ENCODE measurements at regions not wholly inside any gene's neighbourhood (a gene's known extent, or its start where the extent isn't known, plus 50 kb on each side); places are given as distances from the start of the nearest gene placed in this dataset.
"Not testable (repeated sequence)": the region's sequence is repeated elsewhere in the genome, so short reads cannot be mapped to it uniquely, and the experiment has no call there.

DNA sequence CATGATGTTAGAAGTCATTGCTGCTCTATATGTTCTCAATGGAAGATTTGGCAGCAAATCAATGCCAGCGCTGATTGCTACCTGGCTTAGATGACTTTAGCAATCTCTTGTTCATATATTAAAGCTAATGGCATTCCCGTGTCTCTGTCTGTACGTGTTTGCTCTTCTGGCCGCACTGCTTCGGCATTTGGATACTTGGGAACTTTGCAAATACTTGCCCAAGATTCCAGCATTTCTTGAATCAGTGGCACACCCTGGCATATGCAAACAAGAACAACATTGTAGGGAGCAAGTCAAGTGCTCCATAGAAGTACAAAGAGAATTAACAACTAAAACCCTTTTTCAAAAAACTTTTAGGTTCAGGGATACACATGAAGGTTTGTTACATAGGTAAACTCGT, 128.9 kb upstream of the TMEM164 start:
- FAIRE-seq (no peak), DNase-seq (ENCODE audit: extremely low spot score, insufficient read length, low read depth) (no peak)

DNA sequence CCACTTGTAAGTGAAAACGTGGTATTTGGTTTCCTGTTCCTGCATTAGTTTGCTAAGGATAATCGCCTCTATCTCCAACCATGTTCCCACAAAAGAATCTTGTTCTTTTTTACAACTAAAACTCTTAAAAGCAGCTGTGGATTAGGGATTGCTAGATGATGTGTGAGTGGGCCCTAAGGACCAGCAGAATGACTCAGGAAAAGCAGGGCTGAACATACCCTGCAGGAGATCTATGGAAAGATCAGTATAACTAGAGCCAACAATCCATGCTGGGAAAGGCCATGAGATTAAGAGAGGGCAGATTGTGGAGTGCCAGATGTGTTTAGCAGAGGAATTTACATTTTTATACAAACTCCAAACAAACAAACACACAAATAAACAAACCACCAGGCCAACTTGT, 128.4 kb upstream of the TMEM164 start:
- DNase-seq (ENCODE audit: extremely low spot score, insufficient read length, low read depth) (no peak), FAIRE-seq (no peak)

DNA sequence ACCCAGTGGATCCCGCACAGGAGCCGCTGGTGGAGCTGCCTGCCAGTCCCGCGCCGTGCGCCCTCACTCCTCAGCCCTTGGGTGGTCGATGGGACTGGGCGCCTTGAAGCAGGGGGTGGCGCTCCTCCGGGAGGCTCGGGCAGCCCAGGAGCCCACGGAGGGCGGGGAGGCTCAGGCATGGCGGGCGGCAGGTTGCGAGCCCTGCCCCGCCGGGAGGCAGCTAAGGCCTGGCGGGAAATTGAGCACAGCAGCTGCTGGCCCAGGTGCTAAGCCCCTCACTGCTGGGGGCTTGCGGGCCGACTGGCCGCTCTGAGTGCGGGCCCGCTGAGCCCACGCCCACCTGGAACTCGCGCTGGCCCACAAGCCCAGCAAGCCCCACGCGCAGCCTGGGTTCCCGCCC, 127.1 kb upstream of the TMEM164 start:
- FAIRE-seq (no peak), DNase-seq (ENCODE audit: extremely low spot score, insufficient read length, low read depth) (no peak)

DNA sequence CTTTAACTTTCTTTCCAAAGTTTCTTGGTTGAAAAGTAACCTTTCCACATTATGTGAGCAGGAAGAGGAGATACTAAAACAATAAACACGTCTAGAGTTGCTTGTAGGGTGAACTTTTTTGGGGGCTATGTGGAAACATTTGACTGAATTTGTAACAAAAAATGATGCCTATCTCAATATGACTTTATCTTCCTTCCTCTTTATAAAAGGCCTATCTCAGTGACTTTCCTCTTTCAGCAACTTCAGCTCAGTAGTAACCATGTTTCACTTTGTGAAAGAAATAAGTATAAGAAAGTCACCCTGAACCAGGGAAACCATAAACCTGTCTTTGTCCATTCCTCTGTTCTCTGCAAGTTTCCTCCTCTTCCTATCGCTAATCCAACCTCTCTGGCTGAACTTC, 124.7 kb upstream of the TMEM164 start:
- no peak for FAIRE-seq
- DNase-seq (ENCODE audit: extremely low spot score, insufficient read length, low read depth) = no peak

DNA sequence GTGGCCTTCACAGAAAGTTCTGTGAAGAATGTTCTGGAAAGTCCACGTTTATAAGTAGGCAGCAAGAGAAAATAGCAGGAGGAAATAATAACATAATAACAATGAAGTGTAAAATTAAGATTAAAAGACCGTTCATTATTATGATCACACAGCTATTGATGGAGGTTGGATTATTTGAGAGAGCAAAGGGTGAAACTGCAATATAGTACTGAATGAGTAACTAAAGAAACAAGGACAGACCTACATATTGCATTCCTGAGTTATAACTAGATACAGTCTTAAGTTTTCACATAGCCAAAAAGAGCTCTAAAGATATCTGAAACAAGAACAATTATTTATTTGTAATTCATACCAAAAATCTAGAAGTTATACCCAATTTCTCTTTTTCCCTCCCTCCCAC, 122.9 kb upstream of the TMEM164 start:
- DNase-seq (ENCODE audit: extremely low spot score, insufficient read length, low read depth) (no peak), FAIRE-seq (no peak)

DNA sequence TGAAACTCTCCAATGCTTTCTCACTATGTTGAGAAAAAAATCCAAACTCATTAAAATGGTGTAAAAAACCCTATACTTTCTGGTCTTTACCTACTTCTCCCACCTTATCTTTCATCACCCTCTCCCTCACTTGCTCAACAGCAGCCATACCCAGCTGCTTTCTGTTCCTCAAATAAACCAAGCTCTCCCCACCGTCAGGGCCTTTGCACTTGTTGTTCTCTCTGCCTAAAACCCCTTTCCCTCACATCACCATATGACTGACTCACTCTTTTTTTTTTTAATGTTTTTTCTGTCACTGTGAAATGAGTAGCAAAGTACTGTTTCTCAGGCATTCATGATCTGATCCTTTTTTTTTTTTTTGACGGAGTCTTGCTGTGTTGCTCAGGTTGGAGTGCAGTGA, 122.3 kb upstream of the TMEM164 start:
- peak; percentile 85 for FAIRE-seq
- DNase-seq (ENCODE audit: extremely low spot score, insufficient read length, low read depth) = no peak

DNA sequence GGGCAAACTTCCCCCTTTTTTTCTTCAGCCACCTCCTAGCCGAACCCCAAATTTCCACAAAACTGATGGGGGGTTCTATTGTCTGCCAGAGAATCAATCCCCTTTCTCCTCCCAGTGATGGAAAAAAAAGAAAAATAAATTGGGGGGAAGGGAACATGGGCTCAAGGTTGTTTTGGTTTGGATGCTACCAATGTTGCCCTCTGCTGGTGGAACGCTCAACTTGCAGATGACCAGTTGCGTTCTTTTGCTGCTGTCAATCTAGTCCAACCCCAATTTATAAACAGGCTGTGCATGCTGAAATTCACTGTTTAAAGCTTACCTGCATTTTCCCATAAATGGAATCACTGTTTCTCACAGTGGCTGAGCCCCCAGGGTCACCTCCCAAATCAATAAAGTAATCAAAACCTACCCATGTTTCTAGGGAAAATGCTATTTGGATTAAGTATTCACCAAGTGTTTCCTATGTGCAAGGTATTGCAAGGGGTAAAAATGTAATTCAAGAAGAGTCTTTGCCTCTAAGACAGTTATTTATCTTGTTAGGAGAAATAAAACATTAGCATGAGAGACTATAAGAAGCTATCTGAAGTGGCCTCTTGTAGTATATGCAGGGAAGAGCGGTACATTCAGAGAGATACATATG, 116.7 kb upstream of the TMEM164 start:
- DNase-seq (ENCODE audit: extremely low spot score, insufficient read length, low read depth) (no peak), FAIRE-seq (peak; percentile 83)

DNA sequence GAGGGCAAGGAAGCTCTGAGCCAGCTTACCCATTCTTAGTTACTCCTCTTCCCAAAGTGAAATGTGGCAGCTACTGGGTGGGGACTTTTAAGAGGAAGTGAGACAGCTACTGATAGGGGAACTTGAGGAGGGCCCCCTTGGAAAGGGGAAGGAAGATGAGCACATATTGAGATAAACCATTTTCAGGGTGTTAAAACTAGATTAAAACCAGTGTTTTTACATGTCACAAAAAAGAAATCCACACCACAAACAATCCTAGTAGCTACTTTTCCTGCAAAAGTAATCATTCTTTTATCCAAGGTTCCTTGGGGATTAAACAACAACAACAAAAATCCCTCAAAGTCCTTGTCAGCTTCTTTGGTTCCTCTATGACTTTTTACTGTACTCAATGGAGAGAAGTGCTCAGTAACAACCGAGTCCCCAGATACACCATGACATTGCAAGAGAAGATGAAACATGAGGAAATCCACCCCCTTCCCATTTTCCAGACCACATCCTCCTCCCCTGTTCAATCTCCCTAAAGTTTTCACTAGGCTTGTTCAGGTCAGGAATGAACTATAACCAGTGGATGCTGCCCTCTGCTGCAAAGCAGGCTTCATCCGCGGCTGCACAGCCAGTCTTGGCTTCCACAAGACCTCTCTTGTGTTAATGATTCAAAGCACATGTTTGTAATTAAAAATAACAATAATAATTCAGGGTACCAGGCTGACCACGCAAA, 113.5 kb upstream of the TMEM164 start:
- DNase-seq (ENCODE audit: extremely low spot score, insufficient read length, low read depth) (no peak), FAIRE-seq (peak; percentile 67)

DNA sequence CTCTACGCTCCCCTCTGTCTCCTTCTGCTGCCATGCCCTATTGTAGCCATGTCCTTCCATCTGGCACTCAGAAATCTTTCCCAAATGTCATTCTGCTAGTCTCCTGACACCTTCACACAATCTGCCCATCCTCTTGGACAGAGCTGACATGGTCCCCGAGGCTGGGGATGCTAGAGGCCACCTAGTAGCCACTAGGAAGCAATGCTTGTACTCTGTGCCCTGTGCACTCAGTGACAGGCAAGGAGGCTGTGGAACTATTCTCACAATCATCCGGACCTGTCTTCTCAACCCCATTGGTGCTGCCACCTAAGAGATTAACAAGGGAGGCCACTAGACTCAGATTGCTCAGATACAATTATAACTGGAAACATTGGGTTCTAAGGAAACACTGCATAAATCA, 112.6 kb upstream of the TMEM164 start:
- DNase-seq (ENCODE audit: extremely low spot score, insufficient read length, low read depth) (no peak), FAIRE-seq (no peak)

DNA sequence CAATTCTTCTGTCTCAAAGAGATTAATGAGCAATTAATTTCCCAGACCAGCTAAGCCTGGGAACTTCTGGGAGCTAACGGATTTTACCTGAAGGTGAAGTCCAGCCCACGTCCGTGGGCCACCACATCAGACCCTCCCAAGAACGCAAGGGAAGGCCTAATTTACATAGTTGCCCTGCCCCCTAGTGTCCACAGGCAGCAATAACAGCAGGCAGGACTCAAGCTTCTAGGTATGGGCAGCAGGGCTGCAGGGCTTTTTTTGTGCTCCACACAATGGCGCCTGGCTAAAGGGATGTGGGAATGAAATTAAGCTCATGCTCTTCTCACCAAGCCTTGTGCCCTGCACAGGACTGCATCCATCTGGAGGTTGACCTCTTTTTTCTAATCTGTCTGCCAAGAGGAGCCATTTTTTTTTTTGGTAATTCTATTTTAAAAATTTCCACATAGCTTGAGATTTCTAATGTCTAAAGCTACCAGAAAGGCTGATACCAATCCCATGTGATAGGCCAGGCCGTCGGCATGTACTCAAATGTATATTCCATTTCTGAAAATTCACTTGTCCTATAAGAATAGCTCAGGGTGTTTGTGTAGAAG, 111.9 kb upstream of the TMEM164 start:
- DNase-seq (ENCODE audit: extremely low spot score, insufficient read length, low read depth) = no peak
- FAIRE-seq = peak; percentile 91

DNA sequence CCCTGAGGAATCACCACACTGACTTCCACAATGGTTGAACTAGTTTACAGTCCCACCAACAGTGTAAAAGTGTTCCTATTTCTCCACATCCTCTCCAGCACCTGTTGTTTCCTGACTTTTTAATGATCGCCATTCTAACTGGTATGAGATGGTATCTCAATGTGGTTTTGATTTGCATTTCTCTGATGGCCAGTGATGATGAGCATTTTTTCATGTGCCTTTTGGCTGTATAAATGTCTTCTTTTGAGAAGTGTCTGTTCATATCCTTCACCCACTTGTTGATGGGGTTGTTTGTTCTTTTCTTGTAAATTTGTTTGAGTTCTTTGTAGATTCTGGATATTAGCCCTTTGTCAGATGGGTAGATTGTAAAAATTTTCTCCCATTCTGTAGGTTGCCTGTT, 106.9 kb upstream of the TMEM164 start:
- FAIRE-seq = not testable (repeated sequence)

DNA sequence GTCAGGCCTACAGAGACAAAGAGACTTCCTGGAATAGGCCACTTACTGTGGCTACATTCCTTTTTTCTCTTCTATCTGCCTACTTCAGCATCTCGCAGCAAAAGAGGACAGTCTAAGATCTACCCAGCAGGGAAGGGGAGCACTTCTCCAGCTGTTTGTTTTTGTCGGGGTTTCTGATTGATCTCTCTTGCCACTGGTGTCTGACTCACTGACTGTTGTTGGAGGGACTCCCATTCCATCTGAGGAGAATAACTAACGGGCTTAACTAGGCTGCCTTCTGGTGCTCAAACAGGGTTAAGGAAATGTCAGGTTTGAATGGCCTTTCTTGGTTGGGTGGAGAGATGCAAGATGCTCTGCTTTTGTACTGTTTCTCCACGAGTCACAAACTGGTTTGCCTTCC, 100.2 kb upstream of the TMEM164 start:
- no peak for DNase-seq (ENCODE audit: extremely low spot score, insufficient read length, low read depth)
- FAIRE-seq = no peak

More for the DNA sequence above, 106.9 kb upstream of the TMEM164 start:
- DNase-seq (ENCODE audit: extremely low spot score, insufficient read length, low read depth) = not testable (repeated sequence)

DNA sequence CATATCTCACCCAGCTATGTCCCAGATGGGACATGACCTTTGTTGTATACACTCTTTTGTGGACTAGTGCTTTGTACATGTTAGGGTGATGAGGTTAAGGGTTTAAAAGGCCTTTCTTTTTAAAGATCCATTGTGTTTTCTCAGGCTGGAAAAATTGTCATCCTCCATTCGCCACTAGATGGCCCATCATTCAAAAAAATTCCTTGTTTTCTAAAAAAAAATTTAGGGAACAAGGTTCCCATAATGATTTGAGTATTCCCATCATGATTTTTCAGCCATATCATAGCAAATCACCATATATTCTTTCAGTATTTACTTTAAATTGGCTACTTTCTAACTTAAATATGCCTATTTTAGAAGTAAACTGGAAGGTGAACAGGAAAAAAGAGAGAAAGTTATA, 91.9 kb upstream of the TMEM164 start:
- DNase-seq (ENCODE audit: extremely low spot score, insufficient read length, low read depth) (no peak), FAIRE-seq (no peak)

DNA sequence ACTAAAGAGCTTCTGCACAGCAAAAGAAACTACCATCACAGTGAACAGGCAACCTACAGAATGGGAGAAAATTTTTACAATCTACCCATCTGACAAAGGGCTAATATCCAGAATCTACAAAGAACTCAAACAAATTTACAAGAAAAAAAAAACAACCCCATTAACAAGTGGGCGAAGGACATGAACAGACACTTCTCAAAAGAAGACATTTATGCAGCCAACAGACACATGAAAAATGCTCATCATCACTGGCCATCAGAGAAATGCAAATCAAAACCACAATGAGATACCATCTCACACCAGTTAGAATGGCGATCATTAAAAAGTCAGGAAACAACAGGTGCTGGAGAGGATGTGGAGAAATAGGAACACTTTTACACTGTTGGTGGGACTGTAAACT, 89.9 kb upstream of the TMEM164 start:
- FAIRE-seq; DNase-seq (ENCODE audit: extremely low spot score, insufficient read length, low read depth): not testable (repeated sequence)

DNA sequence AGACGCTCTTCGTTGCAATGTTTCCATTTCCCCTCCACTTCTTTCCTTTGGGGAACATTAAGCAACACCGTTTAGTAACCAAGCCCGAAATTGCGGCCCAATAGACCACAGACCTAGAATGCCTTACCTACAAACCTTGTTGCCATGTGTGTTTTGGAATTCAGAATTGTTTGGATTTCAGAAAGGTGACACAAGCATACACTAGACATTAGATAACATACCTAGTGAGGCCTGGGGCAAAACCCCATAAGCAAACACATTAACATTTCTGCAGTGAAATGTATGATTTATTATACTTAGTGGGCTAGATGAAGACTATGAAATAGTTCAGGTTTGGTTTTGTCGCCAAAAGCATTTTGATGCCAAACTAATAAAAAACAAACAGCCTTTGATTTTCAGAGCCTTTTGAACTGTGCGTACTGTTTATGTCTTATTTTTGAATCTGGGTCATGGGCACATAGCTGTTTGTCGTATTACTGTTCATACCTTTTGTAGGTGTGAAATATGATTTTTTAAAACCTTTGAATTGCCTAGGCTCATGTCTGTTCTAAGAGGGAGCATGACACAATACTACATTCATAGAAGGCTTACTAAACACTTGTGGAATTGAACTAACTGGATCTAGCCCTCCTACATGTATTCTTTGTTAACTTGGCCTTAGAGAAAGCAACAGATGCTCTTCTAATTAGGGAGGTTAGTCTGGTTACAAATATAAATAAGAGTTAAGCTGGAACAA, 88.6 kb upstream of the TMEM164 start:
- FAIRE-seq (no peak), DNase-seq (ENCODE audit: extremely low spot score, insufficient read length, low read depth) (no peak)

DNA sequence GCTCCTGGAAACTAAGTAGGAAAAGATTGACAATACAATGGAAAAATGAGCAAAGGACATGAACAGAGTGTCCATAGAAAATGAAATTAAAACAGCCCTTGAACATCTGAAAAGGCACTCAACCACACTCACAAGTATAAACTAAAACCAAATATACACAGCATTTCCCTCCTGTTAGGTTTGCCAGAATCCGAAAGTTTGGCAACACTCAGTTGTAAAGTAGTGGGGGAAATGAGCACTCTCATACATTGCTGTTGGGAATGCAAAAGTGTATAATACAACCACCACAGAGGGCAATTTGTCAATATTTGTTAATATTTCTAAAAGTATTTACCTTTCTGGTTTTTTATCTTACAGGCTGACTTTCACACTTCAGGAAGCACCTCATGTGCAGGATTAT, 84.2 kb upstream of the TMEM164 start:
- no peak for FAIRE-seq
- DNase-seq (ENCODE audit: extremely low spot score, insufficient read length, low read depth) = no peak

DNA sequence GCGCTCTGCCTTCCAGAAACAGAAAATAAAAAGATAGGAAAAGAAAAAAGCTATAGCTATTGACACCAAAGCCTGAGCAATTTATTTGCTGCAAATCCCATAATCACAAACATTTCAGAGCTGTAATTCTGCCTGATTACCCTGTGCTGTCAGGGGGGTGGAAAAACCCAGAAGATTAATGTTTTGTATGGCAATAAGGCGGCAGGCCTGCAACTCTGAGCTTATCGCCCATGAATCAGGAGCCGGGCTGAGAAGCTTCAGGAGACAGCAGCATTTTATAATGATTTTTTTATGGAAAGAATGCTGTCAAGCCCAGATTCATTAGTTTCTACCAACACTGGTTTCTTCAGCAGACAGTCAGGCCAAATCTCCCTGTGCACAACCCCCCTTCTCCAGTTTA, 82.6 kb upstream of the TMEM164 start:
- DNase-seq (ENCODE audit: extremely low spot score, insufficient read length, low read depth) = no peak

DNA sequence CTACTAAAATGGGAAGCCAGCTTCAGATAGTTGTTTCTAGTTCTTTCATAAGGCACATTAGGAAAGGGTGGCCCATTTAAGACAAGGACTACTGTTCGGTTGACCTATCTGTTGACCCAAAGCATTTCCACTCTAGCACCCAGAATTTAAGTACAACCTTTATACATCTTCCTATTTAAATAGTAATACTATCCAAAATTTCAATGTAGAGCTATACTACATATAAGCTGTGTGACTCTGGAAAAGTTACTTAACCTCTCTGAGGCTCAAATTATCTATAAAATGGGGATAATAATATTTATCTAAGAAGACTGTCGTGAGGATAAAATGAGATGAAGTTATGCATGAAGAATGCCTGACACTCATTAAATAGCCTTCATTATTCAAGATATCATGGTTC, 82.0 kb upstream of the TMEM164 start:
- DNase-seq (ENCODE audit: extremely low spot score, insufficient read length, low read depth) = no peak
- no peak for FAIRE-seq

More for the DNA sequence above, 82.6 kb upstream of the TMEM164 start:
- no peak for FAIRE-seq

DNA sequence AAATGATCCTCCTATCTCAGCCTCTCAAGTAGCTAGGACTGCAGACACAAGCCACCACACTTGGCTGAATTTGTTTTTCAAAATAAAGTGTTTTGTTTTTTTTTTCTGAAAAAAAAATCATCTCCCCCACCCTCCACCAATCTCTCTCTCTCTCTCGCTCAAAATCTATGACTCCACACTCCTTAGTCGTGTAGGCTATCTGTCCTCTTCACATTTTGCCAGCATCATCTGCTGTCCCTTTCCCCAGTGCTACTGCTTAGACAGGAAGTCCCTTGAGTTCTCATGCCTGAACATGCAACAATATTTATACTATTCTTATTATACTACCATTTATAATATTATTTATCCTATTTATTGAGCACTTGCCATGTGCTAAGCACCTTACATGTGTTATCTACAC, 80.7 kb upstream of the TMEM164 start:
- FAIRE-seq (no peak), DNase-seq (ENCODE audit: extremely low spot score, insufficient read length, low read depth) (no peak)

DNA sequence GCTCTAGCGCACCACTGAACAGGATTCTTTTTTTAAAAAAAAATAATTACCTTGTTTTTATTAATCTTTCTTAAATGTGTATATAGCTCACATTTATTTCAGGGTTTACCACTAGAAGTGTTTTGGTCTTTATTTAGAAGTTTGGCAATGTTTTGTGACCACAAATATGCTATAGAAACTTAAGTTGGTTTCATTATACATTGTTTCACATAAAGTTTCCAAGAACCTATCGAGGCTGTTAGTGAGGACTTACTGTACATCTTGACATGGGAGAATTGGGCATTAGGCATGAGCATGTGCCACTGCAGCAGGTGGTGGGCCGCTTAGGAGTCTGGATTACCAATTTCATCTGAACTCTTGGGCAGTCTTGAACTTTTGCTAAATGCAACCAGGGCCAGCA, 77.9 kb upstream of the TMEM164 start:
- FAIRE-seq = peak; percentile 88
- not testable (repeated sequence) for DNase-seq (ENCODE audit: extremely low spot score, insufficient read length, low read depth)

DNA sequence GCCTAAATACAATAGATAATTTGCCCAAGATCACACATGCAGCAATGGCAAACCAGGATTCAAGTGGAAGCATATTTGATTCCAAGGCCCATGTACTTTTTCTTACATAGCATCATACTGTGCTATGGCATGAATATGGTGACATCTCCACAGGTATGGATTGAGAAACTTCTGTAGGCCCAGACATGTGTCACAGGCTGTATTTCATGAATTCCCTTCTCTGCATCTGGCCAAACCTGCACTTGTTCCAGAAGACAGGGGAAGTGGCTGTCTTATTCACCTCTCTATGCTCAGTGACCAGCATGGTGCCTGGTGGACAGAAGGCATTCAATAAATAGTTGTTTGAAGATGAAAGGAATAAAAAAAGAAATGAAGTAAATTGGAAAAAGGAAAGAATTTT, 77.3 kb upstream of the TMEM164 start:
- no peak for DNase-seq (ENCODE audit: extremely low spot score, insufficient read length, low read depth)
- no peak for FAIRE-seq

Measured in GM18507 (cell line).